MCF 10A (cell line): ENCODE measurements at regions not wholly inside any gene's neighbourhood (a gene's known extent, or its start where the extent isn't known, plus 50 kb on each side); places are given as distances from the start of the nearest gene placed in this dataset.
A peak's percentile ranks its signal among the peaks of the same experiment; 100 is the strongest.

Source experiments
- BruUV-seq: library from RNA; stranded (reverse); fragments of 400-500 nt; replicated peaks from 2 replicates; lab custom pipeline; 2021; lab: Mats Ljungman, UMichigan
- CTCF ChIA-PET: fragments of 300-600 bp; sonication (Branson Sonifier 250); formaldehyde crosslinking; extraction: SDS; loops from one replicate; lab custom pipeline; 2021; ENCODE audit warnings: antibody characterized with exemption, inconsistent platforms; lab: Yijun Ruan, JAX
- POLR2A ChIA-PET: fragments of 300-600, 350-650 bp; sonication (Branson Sonifier 250); formaldehyde crosslinking; extraction: SDS; loops from one replicate; lab custom pipeline; 2020; ENCODE audit warnings: antibody characterized with exemption, inconsistent platforms; lab: Yijun Ruan, JAX
- DNase-seq: peaks from one replicate; pipeline ENCODE4 v3.0.0-alpha.2; 2018; ENCODE audit not compliant: unreplicated experiment
- H3K27ac Mint-ChIP-seq: one replicate; pipeline ENCODE4 v1.8.0; 2022; ENCODE audit warnings: mild to moderate bottlenecking, low read depth, mixed read lengths; ENCODE audit not compliant: unreplicated experiment
- H3K27me3 Mint-ChIP-seq: one replicate; pipeline ENCODE4 v1.8.0; 2022; ENCODE audit warnings: mixed read lengths; ENCODE audit not compliant: insufficient read depth, unreplicated experiment
- H3K36me3 Mint-ChIP-seq: one replicate; pipeline ENCODE4 v1.8.0; 2022; ENCODE audit warnings: mild to moderate bottlenecking, moderate library complexity, mixed read lengths; ENCODE audit not compliant: insufficient read depth, unreplicated experiment
- H3K4me1 Mint-ChIP-seq: one replicate; pipeline ENCODE4 v1.8.0; 2022; ENCODE audit warnings: mixed read lengths; ENCODE audit not compliant: insufficient read depth, unreplicated experiment
- H3K4me3 Mint-ChIP-seq: one replicate; pipeline ENCODE4 v1.8.0; 2022; ENCODE audit warnings: mild to moderate bottlenecking, moderate library complexity, mixed read lengths; ENCODE audit not compliant: unreplicated experiment
- H3K9me3 Mint-ChIP-seq: one replicate; pipeline ENCODE4 v1.8.0; 2022; ENCODE audit warnings: mixed read lengths; ENCODE audit not compliant: unreplicated experiment
- CTCF ChIP-seq: fragments of 200-600 bp; IDR thresholded peaks from one replicate; pipeline ENCODE4 v1.8.0; 2022; ENCODE audit warnings: antibody characterized with exemption, mild to moderate bottlenecking; ENCODE audit not compliant: unreplicated experiment
- intact Hi-C: fragments of 100-400 bp; cut with micrococcal nuclease; formaldehyde crosslinking; loops from 2 replicates; pipeline ENCODE4 v1.14.1; 2022

- ChIA-PET CTCF (no interaction called here), POLR2A (no interaction called here)
- intact Hi-C loops: no loop called here
- H3K27me3 Mint-ChIP-seq: peaks cover 19% of the 10 kb centered on the region
- peaks cover 28% of the 10 kb centered on the region for H3K4me1 Mint-ChIP-seq
- TF ChIP-seq CTCF: no peak
- no peaks in the 10 kb centered on the region for H3K36me3 Mint-ChIP-seq
- BruUV-seq: no TSS peak
- H3K27ac Mint-ChIP-seq: no peak overlapping the region
- DNase-seq: peak; percentile 83
- H3K4me3 Mint-ChIP-seq: no peak overlapping the region
- H3K9me3 Mint-ChIP-seq: no peaks in the 10 kb centered on the region
Measured at GRCh38 chr4:72629540-72629939, 60.5 kb upstream of the ADAMTS3 start.

GRCh38 chr4:72627723-72628122, 58.7 kb upstream of the ADAMTS3 start:
- ChIA-PET POLR2A (interaction anchor here (0.7 kb wide), 1 partner anchor 367 kb away, joined by 4 read pairs; no protein-coding TSS in a partner anchor), CTCF (no interaction called here)
- Mint-ChIP-seq H3K27me3 (peaks cover under 1% of the 10 kb centered on the region), H3K9me3 (no peaks in the 10 kb centered on the region), H3K4me1 (peaks cover 28% of the 10 kb centered on the region), H3K4me3 (no peak overlapping the region), H3K36me3 (no peaks in the 10 kb centered on the region), H3K27ac (no peak overlapping the region)
- no TSS peak for BruUV-seq
- intact Hi-C loops: no loop called here
- no peak for TF ChIP-seq CTCF
- DNase-seq: no peak
